H9 (cell line): ENCODE measurements at regions not wholly inside any gene's neighbourhood (a gene's known extent, or its start where the extent isn't known, plus 50 kb on each side); places are given as distances from the start of the nearest gene placed in this dataset.

ENCODE experiments used
- DNase-seq: peaks from one replicate; pipeline ENCODE4 v3.0.0-alpha.2; 2017
- H2AFZ ChIP-seq: one replicate; pipeline ENCODE4 v1.6.1; 2013; ENCODE audit warnings: mild to moderate bottlenecking, low read length, control low read depth, moderate library complexity
- H2AK5ac ChIP-seq: 2 replicates; pipeline ENCODE4 v1.6.1; 2013; ENCODE audit warnings: low read length, control low read depth, mixed read lengths; ENCODE audit not compliant: insufficient read length
- H2BK120ac ChIP-seq: one replicate; pipeline ENCODE4 v1.6.1; 2013; ENCODE audit warnings: low read depth, mild to moderate bottlenecking, low read length, control low read depth, inconsistent platforms; ENCODE audit not compliant: poor library complexity, severe bottlenecking
- H2BK12ac ChIP-seq: 2 replicates; pipeline ENCODE4 v1.6.1; 2013; ENCODE audit warnings: low read length, control low read depth, mixed read lengths, low read depth; ENCODE audit not compliant: insufficient read length
- H2BK15ac ChIP-seq: 2 replicates; pipeline ENCODE4 v1.6.1; 2013; ENCODE audit warnings: low read depth, low read length, control low read depth
- H2BK20ac ChIP-seq: one replicate; pipeline ENCODE4 v1.6.1; 2013; ENCODE audit warnings: low read depth, mild to moderate bottlenecking, low read length, control low read depth, inconsistent platforms; ENCODE audit not compliant: poor library complexity, severe bottlenecking
- H2BK5ac ChIP-seq: 2 replicates; pipeline ENCODE4 v1.6.1; 2013; ENCODE audit warnings: low read length, control low read depth, mixed read lengths; ENCODE audit not compliant: insufficient read length
- H3K14ac ChIP-seq: 2 replicates; pipeline ENCODE4 v1.6.1; 2013; ENCODE audit warnings: low read length, control low read depth; ENCODE audit not compliant: insufficient read depth
- H3K18ac ChIP-seq: 2 replicates; pipeline ENCODE4 v1.6.1; 2013; ENCODE audit warnings: low read depth, mild to moderate bottlenecking, mixed read lengths, low read length, control low read depth; ENCODE audit not compliant: insufficient read length
- H3K23ac ChIP-seq: 2 replicates; pipeline ENCODE4 v1.6.1; 2013; ENCODE audit warnings: low read length, control low read depth, mixed read lengths, low read depth; ENCODE audit not compliant: insufficient read length
- H3K23me2 ChIP-seq: 2 replicates; pipeline ENCODE4 v1.6.1; 2013; ENCODE audit warnings: low read depth, mild to moderate bottlenecking, mixed read lengths, low read length, control low read depth; ENCODE audit not compliant: insufficient read length, poor library complexity, severe bottlenecking
- H3K27ac ChIP-seq: 2 replicates; pipeline ENCODE4 v1.5.1; 2013; ENCODE audit warnings: low read length, control low read depth, mixed read lengths, low read depth; ENCODE audit not compliant: insufficient read length
- H3K27me3 ChIP-seq: 2 replicates; pipeline ENCODE4 v1.6.1; 2013; ENCODE audit warnings: low read length, control low read depth, inconsistent platforms; ENCODE audit not compliant: insufficient read depth
- H3K4ac ChIP-seq: 2 replicates; pipeline ENCODE4 v1.6.1; 2013; ENCODE audit warnings: low read depth, mild to moderate bottlenecking, control low read depth, inconsistent platforms, low read length, moderate library complexity
- H3K4me1 ChIP-seq: 2 replicates; pipeline ENCODE4 v1.6.1; 2013; ENCODE audit warnings: low read length, control low read depth, inconsistent platforms; ENCODE audit not compliant: insufficient read depth
- H3K4me2 ChIP-seq: 2 replicates; pipeline ENCODE4 v1.6.1; 2013; ENCODE audit warnings: low read length, control low read depth, mixed read lengths; ENCODE audit not compliant: insufficient read length, insufficient read depth
- H3K56ac ChIP-seq: 2 replicates; pipeline ENCODE4 v1.6.1; 2013; ENCODE audit warnings: low read depth, mild to moderate bottlenecking, mixed read lengths, low read length, control low read depth; ENCODE audit not compliant: insufficient read length
- H3K79me1 ChIP-seq: 2 replicates; pipeline ENCODE4 v1.6.1; 2013; ENCODE audit warnings: low read depth, mild to moderate bottlenecking, moderate library complexity, low read length, control low read depth, inconsistent platforms; ENCODE audit not compliant: insufficient read depth, poor library complexity, severe bottlenecking
- H3K79me2 ChIP-seq: 2 replicates; pipeline ENCODE4 v1.6.1; 2013; ENCODE audit warnings: low read length, control low read depth, inconsistent platforms; ENCODE audit not compliant: insufficient read depth
- H3K9ac ChIP-seq: 2 replicates; pipeline ENCODE4 v1.6.1; 2013; ENCODE audit warnings: low read length, control low read depth, mixed read lengths; ENCODE audit not compliant: insufficient read length; ENCODE audit errors: extremely low read depth
- H3K9me3 ChIP-seq: one replicate; pipeline ENCODE4 v1.6.1; 2013; ENCODE audit warnings: low read depth, low read length, inconsistent platforms; ENCODE audit not compliant: control insufficient read depth
- H3T11ph ChIP-seq: one replicate; pipeline ENCODE4 v1.6.1; 2013; ENCODE audit warnings: mild to moderate bottlenecking, low read length, control low read depth, inconsistent platforms
- H4K20me1 ChIP-seq: one replicate; pipeline ENCODE4 v1.6.1; 2013; ENCODE audit not compliant: control insufficient read depth, insufficient read length, insufficient read depth
- H4K5ac ChIP-seq: 2 replicates; pipeline ENCODE4 v1.6.1; 2013; ENCODE audit warnings: low read depth, mild to moderate bottlenecking, mixed read lengths, low read length, control low read depth; ENCODE audit not compliant: insufficient read length
- H4K8ac ChIP-seq: replicated peaks from 2 replicates; pipeline ENCODE4 v1.6.1; 2013; ENCODE audit warnings: low read length, control low read depth, mixed read lengths, low read depth; ENCODE audit not compliant: insufficient read length
- H4K91ac ChIP-seq: 2 replicates; pipeline ENCODE4 v1.6.1; 2013; ENCODE audit warnings: low read depth, mild to moderate bottlenecking, moderate library complexity, mixed read lengths, low read length, control low read depth; ENCODE audit not compliant: insufficient read length
- H3K27ac Mint-ChIP-seq, 3 experiments: 2 replicates in 2 of 3; 3 replicates in 1 of 3; pipeline ENCODE4 v1.8.0; 2020 to 2021; ENCODE audit warnings: mixed read lengths in 3 of 3, mild to moderate bottlenecking in 1 of 3, moderate library complexity in 1 of 3
- H3K27me3 Mint-ChIP-seq: 2 replicates; pipeline ENCODE4 v1.8.0; 2021; ENCODE audit warnings: low read depth, mild to moderate bottlenecking, moderate library complexity, mixed read lengths
- H3K36me3 Mint-ChIP-seq, 3 experiments: 2 replicates in 2 of 3; 3 replicates in 1 of 3; pipeline ENCODE4 v1.8.0; 2020 to 2021; ENCODE audit warnings: low read depth in 3 of 3, mixed read lengths in 3 of 3; ENCODE audit not compliant: insufficient read depth in 1 of 3
- H3K4me1 Mint-ChIP-seq, 2 experiments: 2 replicates each; pipeline ENCODE4 v1.8.0; 2020; ENCODE audit warnings: mixed read lengths in 2 of 2
- H3K4me3 Mint-ChIP-seq, 2 experiments: 2 replicates in 1 of 2; 3 replicates in 1 of 2; pipeline ENCODE4 v1.8.0; 2020 to 2021; ENCODE audit warnings: mild to moderate bottlenecking in 2 of 2, mixed read lengths in 2 of 2, moderate library complexity in 1 of 2
- H3K9me3 Mint-ChIP-seq, 2 experiments: 2 replicates in 1 of 2; 3 replicates in 1 of 2; pipeline ENCODE4 v1.8.0; 2020; ENCODE audit warnings: mild to moderate bottlenecking in 2 of 2, mixed read lengths in 2 of 2, moderate library complexity in 1 of 2
- WGBS: extraction: QIAGEN DNeasy Blood & Tissue Kit; methylation state at CpG from one replicate; pipeline ENCODE4 v1.1.7; 2013; ENCODE audit warnings: missing lambda C conversion rate, low lambda C conversion rate, mixed read lengths; ENCODE audit not compliant: insufficient read length; ENCODE audit errors: extremely low coverage; 5-methylcytosine and 5-hydroxymethylcytosine counted together
- TF ChIP-seq, protein P1 (sequence below): fragments of 200-600 bp; sonication (generic); conservative IDR thresholded peaks from 3 replicates; pipeline ENCODE4 v1.8.0; 2021; ENCODE audit warnings: antibody characterized with exemption, mild to moderate bottlenecking

DNA sequence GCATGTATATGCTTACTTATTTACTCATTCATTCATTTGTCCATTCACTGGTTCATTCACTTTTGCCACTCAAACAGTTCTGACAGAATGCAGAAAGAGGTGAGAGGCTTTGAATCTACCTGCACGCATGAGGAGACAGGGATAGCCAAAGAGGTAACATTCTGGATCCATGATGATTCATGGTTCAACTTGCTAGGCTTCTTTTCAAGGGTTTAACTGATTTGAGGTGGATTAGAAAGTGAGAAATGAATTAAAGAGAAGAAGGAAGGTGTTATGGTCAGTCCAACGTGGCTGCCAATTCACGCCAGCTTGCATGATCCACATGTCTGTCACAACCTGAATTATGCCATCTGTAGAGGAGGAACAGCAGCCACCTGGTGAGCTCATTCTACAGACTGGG is 260.6 kb downstream of the ARRDC4 start:
- Histone ChIP-seq H3K79me2 (no peaks in the 10 kb centered on the region), H3K79me1 (no peaks in the 10 kb centered on the region), H2AFZ (no peak overlapping the region), H3K9me3 (no peaks in the 10 kb centered on the region), H3T11ph (no peak overlapping the region), H3K23me2 (no peaks in the 10 kb centered on the region), H4K8ac (no peak overlapping the region), H3K18ac (no peak overlapping the region), H2AK5ac (no peak overlapping the region), H3K9ac (no peak overlapping the region), H3K27me3 (no peaks in the 10 kb centered on the region), H3K56ac (no peak overlapping the region), H3K23ac (no peak overlapping the region), H3K14ac (no peak overlapping the region), H2BK20ac (no peak overlapping the region), H3K4ac (no peak overlapping the region), H2BK5ac (no peak overlapping the region), H2BK12ac (no peak overlapping the region), H4K5ac (no peak overlapping the region), H2BK120ac (no peak overlapping the region), H2BK15ac (no peak overlapping the region), H3K4me2 (no peak overlapping the region), H3K27ac (no peak overlapping the region), H3K4me1 (no peaks in the 10 kb centered on the region), H4K20me1 (no peaks in the 10 kb centered on the region), H4K91ac (no peak overlapping the region)
- Mint-ChIP-seq H3K27ac (no peak overlapping the region), H3K27me3 (peaks cover 3% of the 10 kb centered on the region; the same call in 1 of the 2 replicates), H3K9me3 (no peaks in the 10 kb centered on the region), H3K36me3 (no peaks in the 10 kb centered on the region), H3K4me1 (no peaks in the 10 kb centered on the region), H3K4me3 (no peak overlapping the region)
- TF ChIP-seq, protein P1, sequence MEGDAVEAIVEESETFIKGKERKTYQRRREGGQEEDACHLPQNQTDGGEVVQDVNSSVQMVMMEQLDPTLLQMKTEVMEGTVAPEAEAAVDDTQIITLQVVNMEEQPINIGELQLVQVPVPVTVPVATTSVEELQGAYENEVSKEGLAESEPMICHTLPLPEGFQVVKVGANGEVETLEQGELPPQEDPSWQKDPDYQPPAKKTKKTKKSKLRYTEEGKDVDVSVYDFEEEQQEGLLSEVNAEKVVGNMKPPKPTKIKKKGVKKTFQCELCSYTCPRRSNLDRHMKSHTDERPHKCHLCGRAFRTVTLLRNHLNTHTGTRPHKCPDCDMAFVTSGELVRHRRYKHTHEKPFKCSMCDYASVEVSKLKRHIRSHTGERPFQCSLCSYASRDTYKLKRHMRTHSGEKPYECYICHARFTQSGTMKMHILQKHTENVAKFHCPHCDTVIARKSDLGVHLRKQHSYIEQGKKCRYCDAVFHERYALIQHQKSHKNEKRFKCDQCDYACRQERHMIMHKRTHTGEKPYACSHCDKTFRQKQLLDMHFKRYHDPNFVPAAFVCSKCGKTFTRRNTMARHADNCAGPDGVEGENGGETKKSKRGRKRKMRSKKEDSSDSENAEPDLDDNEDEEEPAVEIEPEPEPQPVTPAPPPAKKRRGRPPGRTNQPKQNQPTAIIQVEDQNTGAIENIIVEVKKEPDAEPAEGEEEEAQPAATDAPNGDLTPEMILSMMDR, result no peak
- DNase-seq, result no peak
- no CpG with 5 or more reads among the region's 3 CpGs for WGBS
